Gastroesophageal sphincter (tissue), 4 donors: ENCODE measurements at regions not wholly inside any gene's neighbourhood (a gene's known extent, or its start where the extent isn't known, plus 50 kb on each side); places are given as distances from the start of the nearest gene placed in this dataset.

Experiments
- ATAC-seq: fragments of 150-250 bp; one replicate; pipeline ENCODE4 v1.9.1; 2016; ENCODE audit warnings: mild to moderate bottlenecking, moderate library complexity
- H3K27ac ChIP-seq, 4 donors: fragments of 200-600 bp; sonication (generic) in 3 of 4; 1 replicate in 3 of 4; 2 replicates in 1 of 4; pipeline ENCODE4 v1.5.1; 2016 to 2019
- H3K27me3 ChIP-seq: fragments of 200-600 bp; sonication (generic); one replicate; pipeline ENCODE4 v1.5.1; 2019
- H3K36me3 ChIP-seq, 2 donors: fragments of 200-600 bp; sonication (generic); one replicate each; pipeline ENCODE4 v1.5.1; 2019; ENCODE audit warnings: control low read depth in 1 of 2
- H3K4me1 ChIP-seq, 3 donors: fragments of 200-600 bp; sonication (generic); 1 replicate in 2 of 3; 2 replicates in 1 of 3; pipeline ENCODE4 v1.5.1; 2016 to 2019; ENCODE audit warnings: control low read depth in 2 of 3
- H3K4me3 ChIP-seq, 2 donors: fragments of 200-600 bp; sonication (generic); one replicate each; pipeline ENCODE4 v1.5.1; 2019; ENCODE audit warnings: mild to moderate bottlenecking in 1 of 2, moderate library complexity in 1 of 2
- H3K9me3 ChIP-seq, 3 donors: fragments of 200-600 bp; sonication (generic); one replicate each; pipeline ENCODE4 v1.5.1; 2017 to 2019; ENCODE audit warnings: control low read depth in 2 of 3
- EP300 ChIP-seq: sonication (generic); formaldehyde crosslinking; IDR thresholded peaks from one replicate; pipeline ENCODE4 v1.6.1; 2017; ENCODE audit warnings: antibody characterized with exemption, mild to moderate bottlenecking
- POLR2A ChIP-seq, 2 donors: fragments of 450-650 bp; IDR thresholded peaks; one replicate each; pipeline ENCODE4 v1.6.1; 2017; ENCODE audit warnings: antibody characterized with exemption in 2 of 2, mild to moderate bottlenecking in 2 of 2, moderate library complexity in 1 of 2
- POLR2AphosphoS5 ChIP-seq: sonication (generic); formaldehyde crosslinking; IDR thresholded peaks from one replicate; pipeline ENCODE4 v1.6.1; 2017; ENCODE audit warnings: antibody characterized with exemption
- WGBS, 2 donors: methylation state at CpG; one replicate each; pipeline ENCODE4 v1.1.5; 2018; ENCODE audit warnings: low coverage in 1 of 2; 5-methylcytosine and 5-hydroxymethylcytosine counted together
- TF ChIP-seq, protein P1 (sequence below), 4 experiments: fragments of 200-600 bp in 2 of 4; fragments of 450-650 bp in 2 of 4; sonication (generic) in 1 of 4; IDR thresholded peaks; one replicate each; pipeline ENCODE4 v1.5.1; 2017 to 2019; ENCODE audit warnings: antibody characterized with exemption in 4 of 4, mild to moderate bottlenecking in 2 of 4, moderate library complexity in 2 of 4

DNA sequence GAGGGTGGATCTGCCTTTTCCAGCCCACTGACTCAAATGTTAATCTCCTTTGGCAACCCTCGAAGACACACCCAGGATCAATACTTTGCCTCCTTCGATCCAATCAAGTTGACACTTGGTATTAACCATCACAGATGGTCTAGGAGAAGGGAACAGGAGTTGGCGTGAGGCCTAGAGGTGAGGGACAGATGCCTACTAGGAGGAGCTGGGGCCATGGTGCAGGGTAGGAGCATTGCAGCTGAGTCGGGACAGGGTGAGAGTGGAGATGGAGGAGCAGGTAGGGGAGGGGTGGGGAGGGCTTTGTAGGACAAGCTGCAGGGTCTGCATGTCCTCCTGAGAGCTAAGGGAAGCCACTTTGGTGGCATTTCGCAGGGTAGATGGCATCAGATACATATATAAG, 140.0 kb downstream of the VAPA start:
- TF ChIP-seq, protein P1, sequence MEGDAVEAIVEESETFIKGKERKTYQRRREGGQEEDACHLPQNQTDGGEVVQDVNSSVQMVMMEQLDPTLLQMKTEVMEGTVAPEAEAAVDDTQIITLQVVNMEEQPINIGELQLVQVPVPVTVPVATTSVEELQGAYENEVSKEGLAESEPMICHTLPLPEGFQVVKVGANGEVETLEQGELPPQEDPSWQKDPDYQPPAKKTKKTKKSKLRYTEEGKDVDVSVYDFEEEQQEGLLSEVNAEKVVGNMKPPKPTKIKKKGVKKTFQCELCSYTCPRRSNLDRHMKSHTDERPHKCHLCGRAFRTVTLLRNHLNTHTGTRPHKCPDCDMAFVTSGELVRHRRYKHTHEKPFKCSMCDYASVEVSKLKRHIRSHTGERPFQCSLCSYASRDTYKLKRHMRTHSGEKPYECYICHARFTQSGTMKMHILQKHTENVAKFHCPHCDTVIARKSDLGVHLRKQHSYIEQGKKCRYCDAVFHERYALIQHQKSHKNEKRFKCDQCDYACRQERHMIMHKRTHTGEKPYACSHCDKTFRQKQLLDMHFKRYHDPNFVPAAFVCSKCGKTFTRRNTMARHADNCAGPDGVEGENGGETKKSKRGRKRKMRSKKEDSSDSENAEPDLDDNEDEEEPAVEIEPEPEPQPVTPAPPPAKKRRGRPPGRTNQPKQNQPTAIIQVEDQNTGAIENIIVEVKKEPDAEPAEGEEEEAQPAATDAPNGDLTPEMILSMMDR (IDR thresholded peaks at IDR 0.05), result no peak
- TF ChIP-seq EP300, result no peak
- no peak for TF ChIP-seq POLR2AphosphoS5
- no peak for TF ChIP-seq POLR2A (IDR thresholded peaks at IDR 0.05)
- Histone ChIP-seq H3K4me1 (peaks cover 0 to 60% (median 15%) of the 10 kb centered on the region in 3 donors), H3K9me3 (no peaks in the 10 kb centered on the region), H3K4me3 (no peak overlapping the region), H3K27ac (no peak overlapping the region), H3K36me3 (no peaks in the 10 kb centered on the region), H3K27me3 (no peaks in the 10 kb centered on the region)
- ATAC-seq, result no peak
- 90 to 100% methylated on average over 4 to 5 of the region's 5 CpGs for WGBS, 2 donors

DNA sequence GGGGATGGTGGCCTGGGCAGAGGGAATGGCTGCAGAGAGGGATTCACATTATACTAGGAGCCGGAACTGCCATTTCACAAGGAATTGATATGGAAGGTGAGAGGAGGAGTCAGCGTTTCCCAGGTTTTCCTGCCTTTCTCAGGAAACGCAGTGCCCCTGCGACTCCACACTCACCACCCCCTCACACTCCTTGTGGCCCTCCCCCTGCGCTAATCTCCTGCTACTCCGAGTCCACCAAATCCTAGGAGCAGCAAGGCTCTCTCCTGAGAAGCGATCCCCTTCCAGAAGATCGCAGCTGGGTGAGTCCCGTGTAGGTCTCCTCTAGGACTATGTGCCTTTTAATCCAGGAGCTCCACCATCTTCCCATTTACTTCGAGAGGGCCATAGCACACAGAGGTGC, 140.6 kb downstream of the VAPA start:
- Histone ChIP-seq H3K27me3 (no peaks in the 10 kb centered on the region), H3K36me3 (no peaks in the 10 kb centered on the region), H3K9me3 (no peaks in the 10 kb centered on the region), H3K4me3 (no peak overlapping the region), H3K27ac (peak overlapping the region in 1 of 4 donors; percentile 22), H3K4me1 (peaks cover 0 to 65% (median 15%) of the 10 kb centered on the region in 3 donors)
- no peak for TF ChIP-seq POLR2AphosphoS5
- TF ChIP-seq, protein P1 (IDR thresholded peaks at IDR 0.05), result no peak
- no peak for TF ChIP-seq EP300
- no peak for TF ChIP-seq POLR2A (IDR thresholded peaks at IDR 0.05)
- WGBS, 2 donors, result 92 to 100% methylated on average over 1 to 3 of the region's 10 CpGs
- ATAC-seq, result no peak

DNA sequence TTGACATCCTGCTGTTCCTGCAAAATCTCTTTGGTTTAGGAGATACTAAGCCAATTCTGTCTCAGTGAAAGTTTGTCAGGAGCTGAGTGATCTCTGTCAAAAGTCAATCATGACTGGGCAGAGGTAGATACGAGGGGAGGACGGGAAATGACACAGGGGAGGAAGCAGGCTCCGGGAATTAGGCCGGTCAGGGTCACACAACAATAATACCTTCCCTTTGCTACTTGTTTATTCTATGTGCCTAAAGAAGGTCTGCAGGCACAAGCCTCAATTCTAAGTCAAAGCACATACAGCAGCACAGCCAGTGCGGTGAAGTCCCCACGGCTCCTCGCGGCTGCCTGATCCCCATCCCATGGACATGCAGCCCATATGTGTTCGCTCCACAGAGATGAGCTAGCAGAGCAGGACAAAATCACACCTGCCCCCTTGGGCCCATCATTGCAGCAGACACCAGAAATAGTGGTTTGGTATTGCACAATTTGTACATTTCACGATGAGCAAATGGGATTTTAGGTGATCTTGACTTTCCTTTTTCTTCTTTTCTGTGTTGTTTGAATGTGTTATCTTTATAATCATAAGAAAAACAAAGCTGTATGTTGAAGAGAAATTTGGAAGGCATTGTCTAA, 141.4 kb downstream of the VAPA start:
- no peak for ATAC-seq
- 80 to 97% methylated on average over 2 to 5 of the region's 10 CpGs for WGBS, 2 donors
- TF ChIP-seq EP300 (no peak), POLR2AphosphoS5 (no peak), POLR2A (IDR thresholded peaks at IDR 0.05) (no peak)
- TF ChIP-seq, protein P1 (IDR thresholded peaks at IDR 0.05), result no peak
- peaks cover 0 to 65% (median 10%) of the 10 kb centered on the region in 3 donors for H3K4me1 ChIP-seq
- H3K4me3 ChIP-seq, result no peak overlapping the region
- no peaks in the 10 kb centered on the region for H3K36me3 ChIP-seq
- no peaks in the 10 kb centered on the region for H3K9me3 ChIP-seq
- H3K27me3 ChIP-seq, result no peaks in the 10 kb centered on the region
- H3K27ac ChIP-seq, result peak overlapping the region in 1 of 4 donors; percentile 22

DNA sequence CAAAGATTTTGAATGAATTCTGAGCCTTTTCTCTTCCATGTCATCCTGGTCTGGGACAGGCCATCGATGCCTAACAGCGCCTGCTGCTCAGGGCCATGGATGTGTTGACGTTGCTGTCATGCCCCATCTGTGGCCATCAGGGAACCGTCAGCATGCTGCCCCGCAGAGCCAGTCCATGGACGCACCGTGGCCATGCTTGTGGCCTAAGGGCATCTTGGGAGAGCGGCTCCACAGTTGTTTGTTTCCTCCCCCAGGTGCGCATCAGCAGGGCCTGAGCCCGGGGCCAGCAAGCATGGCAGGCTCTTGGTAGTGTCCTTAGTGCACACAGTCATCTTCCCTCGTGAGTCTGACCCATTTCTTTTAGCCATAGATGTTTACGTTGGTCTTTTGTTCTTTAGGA, 142.7 kb downstream of the VAPA start:
- H3K4me1 ChIP-seq, result peaks cover 0 to 67% (median 10%) of the 10 kb centered on the region in 3 donors
- peak overlapping the region in 1 of 4 donors; percentile 62 for H3K27ac ChIP-seq
- ATAC-seq, result no peak
- no peaks in the 10 kb centered on the region for H3K9me3 ChIP-seq
- no peaks in the 10 kb centered on the region for H3K27me3 ChIP-seq
- H3K4me3 ChIP-seq, result no peak overlapping the region
- 93 to 100% methylated on average over 1 to 5 of the region's 12 CpGs for WGBS, 2 donors
- TF ChIP-seq POLR2A (IDR thresholded peaks at IDR 0.05), result no peak
- TF ChIP-seq EP300, result no peak
- no peak for TF ChIP-seq POLR2AphosphoS5
- TF ChIP-seq, protein P1 (IDR thresholded peaks at IDR 0.05), result no peak
- no peaks in the 10 kb centered on the region for H3K36me3 ChIP-seq

DNA sequence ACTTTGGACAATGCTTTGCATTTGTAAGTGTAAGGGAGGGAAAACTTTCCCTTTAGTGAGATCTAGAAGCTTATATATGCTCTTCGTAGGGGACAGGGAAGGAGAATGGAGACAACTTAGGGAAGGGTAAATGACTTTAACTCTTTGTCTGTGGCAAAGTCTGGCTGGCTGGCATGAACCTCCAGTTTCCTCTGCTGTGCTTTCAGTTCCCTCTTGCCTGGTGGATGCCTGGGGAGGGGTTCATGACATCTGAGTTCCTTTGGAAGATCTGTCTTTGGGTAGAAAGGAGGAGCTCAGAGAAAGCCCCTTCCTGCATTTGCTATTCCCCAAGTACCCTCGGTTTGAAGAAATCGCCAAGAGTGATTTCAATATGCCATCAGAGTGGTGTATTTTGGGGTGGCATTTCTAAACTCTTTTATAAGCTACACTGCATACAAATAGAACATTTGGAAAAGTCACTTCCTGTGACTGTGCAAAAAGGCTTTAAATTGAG, 143.6 kb downstream of the VAPA start:
- Histone ChIP-seq H3K4me1 (peaks cover 0 to 68% (median 10%) of the 10 kb centered on the region in 3 donors), H3K27ac (peak overlapping the region in 3 of 4 donors; percentile 48 to 62 (median 57)), H3K9me3 (no peaks in the 10 kb centered on the region), H3K36me3 (no peaks in the 10 kb centered on the region), H3K27me3 (no peaks in the 10 kb centered on the region), H3K4me3 (no peak overlapping the region)
- peak; percentile 13 for ATAC-seq
- 67 to 92% methylated on average over 2 of the region's 3 CpGs for WGBS, 2 donors
- TF ChIP-seq, protein P1 (IDR thresholded peaks at IDR 0.05), result no peak
- TF ChIP-seq POLR2AphosphoS5 (no peak), EP300 (no peak), POLR2A (IDR thresholded peaks at IDR 0.05) (no peak)
